ENCODE measurements at regions not wholly inside any gene's neighbourhood (a gene's known extent, or its start where the extent isn't known, plus 50 kb on each side); places are given as distances from the start of the nearest gene placed in this dataset.
A peak's percentile ranks its signal among the peaks of the same experiment; 100 is the strongest.

GRCh38 chr15:31265871-31266711, 60.5 kb upstream of the KLF13 start:
- H3K4me2 ChIP-seq: peak overlapping the region; percentile 98
- peaks cover 93% of the 10 kb centered on the region for H3K4me1 ChIP-seq
- no peaks in the 10 kb centered on the region for H3K27me3 ChIP-seq
- H4K20me1 ChIP-seq: peaks cover 17% of the 10 kb centered on the region
- peak; percentile 93 for TF ChIP-seq Cebpa-rat (IDR thresholded peaks at IDR 0.05)
- H3K27ac ChIP-seq: peak overlapping the region; percentile 93
- H3K4me3 ChIP-seq: peak overlapping the region; percentile 55
- H3K9ac ChIP-seq: peak overlapping the region; percentile 78
- no peaks in the 10 kb centered on the region for H3K9me3 ChIP-seq
- H3K36me3 ChIP-seq: no peaks in the 10 kb centered on the region

DNA sequence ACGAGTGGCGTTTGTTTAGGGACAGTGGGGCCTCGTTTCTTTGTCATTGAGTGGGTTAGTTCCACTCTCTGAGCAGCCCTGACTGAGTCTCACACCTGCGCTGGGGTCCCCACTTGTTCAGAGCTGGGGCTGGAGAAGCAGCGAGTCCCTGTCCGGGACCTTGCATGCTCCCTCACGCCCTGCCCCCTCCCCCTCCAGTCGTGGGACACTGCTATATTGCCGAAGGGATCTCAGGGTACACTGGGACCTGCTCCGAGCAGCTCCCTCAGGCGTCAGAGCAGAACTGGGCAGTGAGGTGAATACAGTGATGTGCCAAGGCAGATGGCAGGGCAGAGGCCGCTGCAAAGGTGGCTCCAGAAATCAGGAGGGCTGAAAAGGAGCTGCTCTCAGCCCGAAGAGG, 59.9 kb upstream of the KLF13 start:
- no peaks in the 10 kb centered on the region for H3K27me3 ChIP-seq
- peak overlapping the region; percentile 78 for H3K9ac ChIP-seq
- peak overlapping the region; percentile 93 for H3K27ac ChIP-seq
- H3K4me3 ChIP-seq: peak overlapping the region; percentile 55
- peaks cover 93% of the 10 kb centered on the region for H3K4me1 ChIP-seq
- H3K36me3 ChIP-seq: no peaks in the 10 kb centered on the region
- no peak for TF ChIP-seq Cebpa-rat (IDR thresholded peaks at IDR 0.05)
- H4K20me1 ChIP-seq: peaks cover 17% of the 10 kb centered on the region
- H3K4me2 ChIP-seq: peak overlapping the region; percentile 98
- no peaks in the 10 kb centered on the region for H3K9me3 ChIP-seq

- TF ChIP-seq Cebpa-rat (IDR thresholded peaks at IDR 0.05): no peak
- Histone ChIP-seq H3K36me3 (no peaks in the 10 kb centered on the region), H3K9me3 (no peaks in the 10 kb centered on the region), H3K9ac (peak overlapping the region; percentile 78), H3K27ac (peak overlapping the region; percentile 93), H3K27me3 (no peaks in the 10 kb centered on the region), H4K20me1 (peaks cover 17% of the 10 kb centered on the region), H3K4me2 (peak overlapping the region; percentile 98), H3K4me1 (peaks cover 87% of the 10 kb centered on the region), H3K4me3 (peak overlapping the region; percentile 55)
Measured at GRCh38 chr15:31267161-31268107, 59.2 kb upstream of the KLF13 start.

DNA sequence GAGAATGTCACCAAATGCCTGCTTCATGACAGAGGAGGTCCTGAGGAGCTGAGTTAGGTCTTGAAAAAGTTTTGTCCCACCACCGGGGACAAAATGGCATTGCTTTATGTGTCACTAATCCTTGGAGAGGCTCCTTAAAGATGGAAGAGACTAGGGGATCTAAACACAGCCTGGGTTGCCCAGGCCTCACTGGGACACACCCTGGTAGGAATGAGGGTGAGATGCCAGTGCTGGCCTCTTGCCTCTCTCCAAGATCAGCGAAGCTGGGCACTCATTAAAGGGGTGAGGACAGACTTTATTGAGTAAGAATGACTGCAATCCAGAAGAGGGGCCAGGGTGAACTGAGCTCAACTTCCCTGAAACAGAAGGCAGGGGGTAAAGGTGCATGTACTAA, 58.5 kb upstream of the KLF13 start:
- no peaks in the 10 kb centered on the region for H3K9me3 ChIP-seq
- H3K36me3 ChIP-seq: no peaks in the 10 kb centered on the region
- H3K4me3 ChIP-seq: no peak overlapping the region
- H3K4me2 ChIP-seq: peak overlapping the region; percentile 98
- peak overlapping the region; percentile 93; the same call in 1 of the 2 replicates for H3K27ac ChIP-seq
- peaks cover 87% of the 10 kb centered on the region for H3K4me1 ChIP-seq
- H3K9ac ChIP-seq: no peak overlapping the region
- no peaks in the 10 kb centered on the region for H3K27me3 ChIP-seq
- H4K20me1 ChIP-seq: peaks cover 17% of the 10 kb centered on the region
- TF ChIP-seq Cebpa-rat (IDR thresholded peaks at IDR 0.05): no peak

GRCh38 chr15:31268911-31269784, 57.5 kb upstream of the KLF13 start:
- Histone ChIP-seq H3K4me1 (peaks cover 87% of the 10 kb centered on the region), H3K9ac (no peak overlapping the region)

DNA sequence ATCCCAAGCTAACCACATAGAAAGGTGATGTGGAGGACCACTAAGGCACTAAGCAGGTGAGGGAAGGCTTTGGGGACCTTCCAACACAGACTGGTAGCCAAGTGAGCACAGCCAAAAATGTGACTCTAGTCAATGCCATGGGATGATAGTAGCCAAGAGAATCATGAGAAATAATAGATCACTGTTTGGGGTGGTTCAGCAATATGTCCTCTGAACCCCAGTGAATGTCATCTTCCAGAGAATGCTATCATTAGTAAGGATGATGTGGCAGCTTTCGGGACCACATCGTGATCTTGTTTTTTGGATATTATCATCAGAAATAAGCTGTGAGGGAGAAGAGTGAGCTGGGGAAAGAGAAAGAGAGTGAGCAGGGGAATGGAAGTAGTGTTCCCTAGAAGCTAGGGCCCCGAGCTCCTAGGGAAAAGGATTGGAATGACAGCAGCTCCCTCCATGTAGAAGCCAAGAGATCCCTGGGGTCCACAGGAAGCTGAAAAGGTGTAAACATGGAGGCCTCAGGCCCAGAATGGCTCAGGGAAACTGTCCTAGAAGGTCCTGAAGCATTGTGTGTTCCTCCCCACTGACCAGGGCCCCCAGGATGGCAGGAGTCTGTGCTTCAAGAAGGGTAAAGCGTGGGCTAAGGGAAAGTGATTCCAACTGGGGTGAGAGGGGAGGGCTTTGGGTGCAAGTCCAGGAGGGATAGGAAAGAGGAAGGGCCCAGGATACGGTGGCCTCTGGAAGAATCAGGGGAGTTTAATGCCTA, 56.6 kb upstream of the KLF13 start:
- no peak for TF ChIP-seq Cebpa-rat (IDR thresholded peaks at IDR 0.05)
- H3K36me3 ChIP-seq: no peaks in the 10 kb centered on the region
- 0 out of 2 replicates have a peak, but pooled peaks cover under 1% of the 10 kb centered on the region for H4K20me1 ChIP-seq
- H3K27ac ChIP-seq: no peak overlapping the region
- no peaks in the 10 kb centered on the region for H3K9me3 ChIP-seq
- H3K9ac ChIP-seq: no peak overlapping the region
- H3K4me1 ChIP-seq: peaks cover 87% of the 10 kb centered on the region
- no peak overlapping the region for H3K4me3 ChIP-seq
- H3K4me2 ChIP-seq: no peak overlapping the region
- no peaks in the 10 kb centered on the region for H3K27me3 ChIP-seq

More at GRCh38 chr15:31268911-31269784, 57.5 kb upstream of the KLF13 start:
- no peak for TF ChIP-seq Cebpa-rat (IDR thresholded peaks at IDR 0.05)
- H4K20me1 ChIP-seq: peaks cover 8% of the 10 kb centered on the region; the same call in 1 of the 2 replicates
- H3K9me3 ChIP-seq: no peaks in the 10 kb centered on the region
- H3K36me3 ChIP-seq: no peaks in the 10 kb centered on the region
- H3K27ac ChIP-seq: no peak overlapping the region
- H3K4me3 ChIP-seq: no peak overlapping the region
- H3K27me3 ChIP-seq: no peaks in the 10 kb centered on the region
- H3K4me2 ChIP-seq: peak overlapping the region; percentile 98; the same call in 1 of the 2 replicates

DNA sequence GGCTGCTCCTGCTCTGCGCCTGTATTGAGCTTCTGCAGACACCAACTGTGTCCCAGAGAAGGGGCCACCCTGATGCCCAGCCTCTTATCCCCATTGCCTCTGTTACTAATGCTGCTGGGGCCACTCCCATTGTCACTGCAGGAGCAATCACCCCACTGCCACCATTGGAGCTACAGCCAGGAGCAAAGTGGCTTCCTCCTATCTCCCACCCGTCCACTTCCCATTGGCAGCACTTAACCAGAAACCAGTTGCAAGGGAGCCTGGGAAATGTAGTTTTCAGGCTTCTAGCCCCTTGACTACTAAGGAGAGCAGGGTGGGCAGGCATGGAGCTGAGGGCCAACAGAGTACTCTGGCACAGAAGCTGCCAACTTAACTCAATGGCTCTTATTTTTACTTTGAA, 55.9 kb upstream of the KLF13 start:
- Histone ChIP-seq H4K20me1 (no peaks in the 10 kb centered on the region), H3K4me3 (no peak overlapping the region), H3K27ac (no peak overlapping the region; the same call in 1 of the 2 replicates), H3K36me3 (no peaks in the 10 kb centered on the region), H3K4me1 (peaks cover 86% of the 10 kb centered on the region), H3K4me2 (peak overlapping the region; percentile 29), H3K9me3 (no peaks in the 10 kb centered on the region), H3K27me3 (no peaks in the 10 kb centered on the region), H3K9ac (no peak overlapping the region)
- TF ChIP-seq Cebpa-rat (IDR thresholded peaks at IDR 0.05): no peak

DNA sequence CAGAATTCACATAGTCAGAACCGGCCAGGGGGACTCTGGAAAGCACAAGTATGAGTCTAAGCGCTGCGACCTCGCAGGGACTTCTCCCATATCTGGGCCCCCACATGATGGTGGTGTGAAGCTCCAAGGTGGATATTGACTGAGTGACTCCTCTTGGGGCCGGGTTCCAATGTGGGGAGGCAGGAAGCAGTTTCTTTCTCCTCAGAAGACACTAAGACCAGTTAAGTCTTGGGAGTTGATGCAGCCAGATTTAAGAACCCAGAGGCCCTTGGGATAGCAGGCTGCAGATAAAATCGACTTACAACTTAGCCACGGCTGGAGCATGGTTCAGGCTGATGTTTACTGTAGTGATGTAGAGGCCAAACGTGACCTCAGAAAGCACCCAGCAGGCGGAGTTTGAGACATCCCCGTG, 55.4 kb upstream of the KLF13 start:
- H3K4me2 ChIP-seq: peak overlapping the region; percentile 29
- H3K4me3 ChIP-seq: no peak overlapping the region
- H4K20me1 ChIP-seq: no peaks in the 10 kb centered on the region
- H3K36me3 ChIP-seq: no peaks in the 10 kb centered on the region
- peaks cover 81% of the 10 kb centered on the region for H3K4me1 ChIP-seq
- no peaks in the 10 kb centered on the region for H3K27me3 ChIP-seq
- H3K9ac ChIP-seq: no peak overlapping the region
- TF ChIP-seq Cebpa-rat (IDR thresholded peaks at IDR 0.05): no peak
- no peaks in the 10 kb centered on the region for H3K9me3 ChIP-seq
- H3K27ac ChIP-seq: peak overlapping the region; percentile 37; the same call in 1 of the 2 replicates

Measured in BLaER1 (cell line).